ENCODE measurements at regions not wholly inside any gene's neighbourhood (a gene's known extent, or its start where the extent isn't known, plus 50 kb on each side); places are given as distances from the start of the nearest gene placed in this dataset.
A peak's percentile ranks its signal among the peaks of the same experiment; 100 is the strongest.

DNA sequence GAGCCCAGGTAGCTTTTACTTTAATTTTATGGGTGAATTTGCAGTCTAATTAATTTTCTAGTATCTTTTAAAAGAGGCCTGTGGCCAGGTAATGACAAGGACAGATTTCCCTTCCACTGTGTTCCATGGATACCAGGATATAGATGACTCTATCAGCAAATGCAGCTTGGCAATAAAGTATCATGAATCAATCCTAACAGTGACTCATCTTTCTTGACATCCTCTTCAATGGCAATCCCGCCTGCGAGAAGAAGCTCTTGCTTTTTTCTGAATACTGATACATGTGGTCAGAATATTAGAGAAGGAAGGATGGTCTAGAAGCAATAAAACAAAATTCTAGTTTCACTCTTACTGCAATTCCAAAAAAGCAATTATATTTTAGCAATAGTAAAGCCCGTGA lies 267.8 kb downstream of the DTHD1 start:
- Histone ChIP-seq H3K27ac (ENCODE audit: low read length) (no peak overlapping the region), H3K9me3 (ENCODE audit: control insufficient read depth, low read length) (no peaks in the 10 kb centered on the region), H3K4me1 (ENCODE audit: control insufficient read depth, insufficient read depth, low read length) (no peaks in the 10 kb centered on the region), H3K27me3 (ENCODE audit: control insufficient read depth, insufficient read depth) (no peaks in the 10 kb centered on the region), H3K4me3 (ENCODE audit: low read length) (no peak overlapping the region)
- intact Hi-C loops (cut with DNase I): no loop called here
- 87% methylated on average over 3 of the region's 3 CpGs for WGBS
- DNase-seq: no peak
- ATAC-seq: no peak

DNA sequence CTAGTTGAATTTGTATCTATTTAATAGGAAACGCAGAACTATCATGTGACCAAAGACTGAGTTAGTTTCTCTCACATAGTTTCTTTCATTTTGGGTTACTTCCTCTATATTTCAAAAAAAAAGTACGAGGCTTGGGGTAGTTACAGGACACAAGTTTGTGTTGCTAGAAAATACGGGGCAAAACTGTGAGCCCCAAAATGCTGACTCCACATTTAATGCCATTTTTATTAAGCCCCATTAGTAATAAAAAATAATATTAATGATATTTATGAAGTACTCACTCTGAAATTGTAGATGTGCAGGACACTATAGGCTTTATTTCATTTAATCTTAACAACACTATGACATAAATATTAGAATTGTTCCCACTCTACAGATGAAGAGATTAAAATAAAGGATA lies 268.6 kb downstream of the DTHD1 start:
- intact Hi-C loops (cut with DNase I): no loop called here
- Histone ChIP-seq H3K27ac (ENCODE audit: low read length) (no peak overlapping the region), H3K9me3 (ENCODE audit: control insufficient read depth, low read length) (no peaks in the 10 kb centered on the region), H3K4me3 (ENCODE audit: low read length) (no peak overlapping the region), H3K4me1 (ENCODE audit: control insufficient read depth, insufficient read depth, low read length) (no peaks in the 10 kb centered on the region), H3K27me3 (ENCODE audit: control insufficient read depth, insufficient read depth) (no peaks in the 10 kb centered on the region)
- ATAC-seq: no peak
- no peak for DNase-seq
- 81% methylated on average over 3 of the region's 3 CpGs for WGBS

- Histone ChIP-seq H3K9me3 (ENCODE audit: control insufficient read depth, low read length) (no peaks in the 10 kb centered on the region), H3K27ac (ENCODE audit: low read length) (no peak overlapping the region), H3K4me3 (ENCODE audit: low read length) (no peak overlapping the region), H3K27me3 (ENCODE audit: control insufficient read depth, insufficient read depth) (no peaks in the 10 kb centered on the region), H3K4me1 (ENCODE audit: control insufficient read depth, insufficient read depth, low read length) (no peaks in the 10 kb centered on the region)
- intact Hi-C loops (cut with DNase I): no loop called here
- 85% methylated on average over 4 of the region's 4 CpGs for WGBS
- ATAC-seq: no peak
- DNase-seq: no peak
These were observed 270.3 kb downstream of the DTHD1 start for GRCh38 chr4:36551697-36552214.

DNA sequence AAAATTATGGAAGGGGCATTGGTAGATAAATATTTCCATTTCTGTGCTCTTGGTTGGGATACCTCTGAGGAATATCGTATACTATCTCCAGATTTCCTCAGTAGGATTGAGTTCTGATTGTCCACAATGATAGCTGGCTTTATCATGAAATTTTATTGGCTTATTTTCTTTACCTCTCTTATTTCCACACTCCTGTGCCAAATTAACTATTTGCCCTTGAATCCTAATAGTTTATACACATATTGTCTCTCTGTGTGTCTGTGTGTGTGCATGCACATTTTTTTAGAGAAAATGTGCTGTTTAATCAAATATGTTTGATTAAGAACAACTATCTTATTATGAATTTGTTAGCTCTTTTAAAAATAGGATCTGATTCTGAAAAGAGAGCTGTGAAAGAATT lies 271.6 kb downstream of the DTHD1 start:
- no peaks in the 10 kb centered on the region for H3K4me1 ChIP-seq (ENCODE audit: control insufficient read depth, insufficient read depth, low read length)
- H3K9me3 ChIP-seq (ENCODE audit: control insufficient read depth, low read length): no peaks in the 10 kb centered on the region
- no peaks in the 10 kb centered on the region for H3K27me3 ChIP-seq (ENCODE audit: control insufficient read depth, insufficient read depth)
- no peak overlapping the region for H3K27ac ChIP-seq (ENCODE audit: low read length)
- WGBS: 71% methylated on average over 1 of the region's 1 CpG
- no peak overlapping the region for H3K4me3 ChIP-seq (ENCODE audit: low read length)
- ATAC-seq (no peak), DNase-seq (no peak)
- intact Hi-C loops (cut with DNase I): no loop called here

DNA sequence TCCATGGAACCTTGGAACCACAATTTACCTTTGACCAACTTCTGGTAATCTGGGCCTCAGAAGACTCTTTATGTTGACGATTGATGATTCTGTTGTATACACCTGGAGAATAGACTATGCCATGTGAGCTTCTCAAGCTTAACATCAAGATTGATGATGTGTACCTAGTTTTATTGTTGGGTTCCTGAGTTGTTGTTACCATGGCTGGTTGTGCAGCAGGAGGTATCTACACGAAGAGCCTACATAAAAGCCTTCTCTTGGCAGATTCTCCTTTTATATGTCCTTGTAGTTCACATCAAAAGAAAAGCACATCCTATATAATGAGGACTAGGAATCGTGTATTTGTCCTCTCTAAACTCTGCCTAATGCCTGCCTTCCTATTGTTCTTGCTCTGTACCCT lies 272.0 kb downstream of the DTHD1 start:
- intact Hi-C loops (cut with DNase I): no loop called here
- 67% methylated on average over 3 of the region's 3 CpGs for WGBS

DNA sequence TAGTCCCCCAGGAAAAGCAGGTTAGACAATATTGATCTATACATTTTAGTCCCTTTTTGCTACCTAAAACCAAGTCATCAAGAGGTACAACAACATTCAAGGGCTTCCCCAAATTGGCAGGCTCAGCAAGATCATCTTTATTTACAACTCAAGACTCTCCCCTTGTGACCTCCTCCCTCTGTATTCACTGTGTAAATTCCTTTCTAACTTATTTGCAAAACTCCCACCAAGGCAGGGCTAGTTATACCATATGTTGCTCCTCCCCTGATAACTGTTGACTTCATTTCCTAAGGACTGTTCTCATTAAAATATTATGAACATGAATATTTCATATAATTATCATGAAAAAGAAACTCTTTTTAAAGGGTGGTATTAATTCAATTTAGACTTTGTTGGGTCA lies 275.6 kb downstream of the DTHD1 start:
- intact Hi-C loops (cut with DNase I): no loop called here
- H3K4me3 ChIP-seq (ENCODE audit: low read length): no peak overlapping the region

More for the DNA sequence above, 272.0 kb downstream of the DTHD1 start:
- Histone ChIP-seq H3K9me3 (ENCODE audit: control insufficient read depth, low read length) (no peaks in the 10 kb centered on the region), H3K27me3 (ENCODE audit: control insufficient read depth, insufficient read depth) (no peaks in the 10 kb centered on the region), H3K4me3 (ENCODE audit: low read length) (no peak overlapping the region), H3K27ac (ENCODE audit: low read length) (no peak overlapping the region), H3K4me1 (ENCODE audit: control insufficient read depth, insufficient read depth, low read length) (no peaks in the 10 kb centered on the region)
- DNase-seq: no peak
- no peak for ATAC-seq

GRCh38 chr4:36568575-36568974 lies 287.2 kb downstream of the DTHD1 start:
- no peaks in the 10 kb centered on the region for H3K27me3 ChIP-seq (ENCODE audit: control insufficient read depth, insufficient read depth)
- DNase-seq (peak in 1 of 3 donors; percentile 20), ATAC-seq (no peak)
- WGBS: 78% methylated on average over 3 of the region's 3 CpGs
- intact Hi-C loops (cut with DNase I): no loop called here
- H3K9me3 ChIP-seq (ENCODE audit: control insufficient read depth, low read length): no peaks in the 10 kb centered on the region
- no peaks in the 10 kb centered on the region for H3K4me1 ChIP-seq (ENCODE audit: control insufficient read depth, insufficient read depth, low read length)
- H3K27ac ChIP-seq (ENCODE audit: low read length): no peak overlapping the region
- H3K4me3 ChIP-seq (ENCODE audit: low read length): no peak overlapping the region

More for the DNA sequence above, 275.6 kb downstream of the DTHD1 start:
- no peaks in the 10 kb centered on the region for H3K27me3 ChIP-seq (ENCODE audit: control insufficient read depth, insufficient read depth)
- DNase-seq (no peak), ATAC-seq (no peak)
- H3K9me3 ChIP-seq (ENCODE audit: control insufficient read depth, low read length): no peaks in the 10 kb centered on the region
- H3K27ac ChIP-seq (ENCODE audit: low read length): no peak overlapping the region
- no peaks in the 10 kb centered on the region for H3K4me1 ChIP-seq (ENCODE audit: control insufficient read depth, insufficient read depth, low read length)

DNA sequence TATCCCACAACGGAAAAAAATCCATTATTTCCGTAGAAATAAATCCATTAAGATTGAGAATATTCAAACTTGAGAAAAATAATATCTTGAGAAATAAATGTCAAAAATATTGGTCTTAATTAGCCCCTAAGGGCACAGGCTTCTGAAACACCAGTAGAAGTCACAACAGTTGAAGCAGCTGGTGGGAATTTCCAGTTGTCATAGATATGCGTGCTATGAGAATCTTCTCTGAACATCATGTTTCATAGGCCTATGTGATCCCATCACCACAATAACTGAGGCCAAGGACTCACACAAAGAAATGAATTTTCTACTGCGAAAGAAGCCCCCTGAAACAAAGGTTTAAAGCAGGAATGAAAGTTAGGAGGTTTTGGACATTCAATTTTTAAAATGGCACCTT lies 292.0 kb downstream of the DTHD1 start:
- Histone ChIP-seq H3K27ac (ENCODE audit: low read length) (no peak overlapping the region), H3K9me3 (ENCODE audit: control insufficient read depth, low read length) (no peaks in the 10 kb centered on the region), H3K27me3 (ENCODE audit: control insufficient read depth, insufficient read depth) (no peaks in the 10 kb centered on the region), H3K4me3 (ENCODE audit: low read length) (no peak overlapping the region), H3K4me1 (ENCODE audit: control insufficient read depth, insufficient read depth, low read length) (no peaks in the 10 kb centered on the region)
- intact Hi-C loops (cut with DNase I): no loop called here
- DNase-seq: no peak
- ATAC-seq: no peak
- 90% methylated on average over 4 of the region's 4 CpGs for WGBS

DNA sequence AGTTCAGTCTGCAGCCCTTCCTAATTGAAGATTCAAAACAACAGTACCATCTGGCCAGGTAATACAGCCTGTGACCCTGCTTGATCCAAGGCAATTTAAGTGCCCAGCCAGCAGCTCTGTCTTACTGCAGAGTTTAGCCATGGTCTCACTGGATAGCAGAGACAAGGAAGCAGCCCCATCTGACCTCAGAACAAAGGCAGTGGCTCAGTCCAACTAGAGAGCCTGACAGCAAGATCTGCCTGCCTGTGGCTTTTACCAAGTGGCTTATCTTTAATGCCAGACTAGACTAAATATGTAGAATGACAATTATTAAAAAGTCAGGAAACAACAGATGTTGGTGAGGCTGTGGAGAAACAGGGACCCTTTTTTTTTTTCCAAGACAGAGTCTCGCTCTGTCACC lies 293.4 kb downstream of the DTHD1 start:
- intact Hi-C loops (cut with DNase I): no loop called here
- 93% methylated on average over 1 of the region's 1 CpG for WGBS
- H3K4me1 ChIP-seq (ENCODE audit: control insufficient read depth, insufficient read depth, low read length): no peaks in the 10 kb centered on the region
- DNase-seq (no peak), ATAC-seq (no peak)
- H3K27me3 ChIP-seq (ENCODE audit: control insufficient read depth, insufficient read depth): no peaks in the 10 kb centered on the region
- H3K27ac ChIP-seq (ENCODE audit: low read length): no peak overlapping the region
- no peak overlapping the region for H3K4me3 ChIP-seq (ENCODE audit: low read length)
- H3K9me3 ChIP-seq (ENCODE audit: control insufficient read depth, low read length): no peaks in the 10 kb centered on the region

- no peak overlapping the region for H3K4me3 ChIP-seq (ENCODE audit: low read length)
- no peaks in the 10 kb centered on the region for H3K4me1 ChIP-seq (ENCODE audit: control insufficient read depth, insufficient read depth, low read length)
- H3K27me3 ChIP-seq (ENCODE audit: control insufficient read depth, insufficient read depth): no peaks in the 10 kb centered on the region
- WGBS: 77% methylated on average over 2 of the region's 2 CpGs
- intact Hi-C loops (cut with DNase I): no loop called here
- no peak for DNase-seq
- H3K9me3 ChIP-seq (ENCODE audit: control insufficient read depth, low read length): no peaks in the 10 kb centered on the region
- H3K27ac ChIP-seq (ENCODE audit: low read length): no peak overlapping the region
- no peak for ATAC-seq
These were observed 300.8 kb downstream of the DTHD1 start for GRCh38 chr4:36582198-36582597.

- intact Hi-C loops (cut with DNase I): no loop called here
- DNase-seq (no peak), ATAC-seq (no peak)
- no peak overlapping the region for H3K27ac ChIP-seq (ENCODE audit: low read length)
- H3K27me3 ChIP-seq (ENCODE audit: control insufficient read depth, insufficient read depth): no peaks in the 10 kb centered on the region
- no peaks in the 10 kb centered on the region for H3K9me3 ChIP-seq (ENCODE audit: control insufficient read depth, low read length)
- 74% methylated on average over 2 of the region's 2 CpGs for WGBS
- no peak overlapping the region for H3K4me3 ChIP-seq (ENCODE audit: low read length)
- H3K4me1 ChIP-seq (ENCODE audit: control insufficient read depth, insufficient read depth, low read length): no peaks in the 10 kb centered on the region
These were observed 306.6 kb downstream of the DTHD1 start for GRCh38 chr4:36587909-36588472.

GRCh38 chr4:36590343-36590742 lies 308.9 kb downstream of the DTHD1 start:
- Histone ChIP-seq H3K4me1 (ENCODE audit: control insufficient read depth, insufficient read depth, low read length) (no peaks in the 10 kb centered on the region), H3K27me3 (ENCODE audit: control insufficient read depth, insufficient read depth) (no peaks in the 10 kb centered on the region), H3K9me3 (ENCODE audit: control insufficient read depth, low read length) (no peaks in the 10 kb centered on the region), H3K27ac (ENCODE audit: low read length) (no peak overlapping the region), H3K4me3 (ENCODE audit: low read length) (no peak overlapping the region)
- ATAC-seq (no peak), DNase-seq (no peak)
- intact Hi-C loops (cut with DNase I): no loop called here
